Activated naive CD4-positive, alpha-beta T cell treated with anti-CD3 and anti-CD28 coated beads, Interleukin-2, amount 10 ng/mL, durations not matched to agents 7 days and 5 days (primary cell): ENCODE measurements at regions not wholly inside any gene's neighbourhood (a gene's known extent, or its start where the extent isn't known, plus 50 kb on each side); places are given as distances from the start of the nearest gene placed in this dataset.

Experiments used
- CTCF ChIA-PET: fragments of 350-600 bp; sonication (Branson Sonifier 250); formaldehyde crosslinking; loops from one replicate; lab custom pipeline; 2021; ENCODE audit warnings: antibody characterized with exemption; lab: Charles Lee
- DNase-seq: peaks from one replicate; pipeline ENCODE4 v3.0.0-alpha.2; 2020
- H3K27ac Mint-ChIP-seq: one replicate; pipeline ENCODE4 v1.8.0; 2021; ENCODE audit warnings: mild to moderate bottlenecking, moderate library complexity, mixed read lengths
- H3K27me3 Mint-ChIP-seq: one replicate; pipeline ENCODE4 v1.8.0; 2021; ENCODE audit warnings: mild to moderate bottlenecking, mixed read lengths
- H3K36me3 Mint-ChIP-seq: one replicate; pipeline ENCODE4 v1.8.0; 2021; ENCODE audit warnings: mixed read lengths
- H3K4me1 Mint-ChIP-seq: one replicate; pipeline ENCODE4 v1.8.0; 2021; ENCODE audit warnings: mixed read lengths
- H3K4me3 Mint-ChIP-seq: one replicate; pipeline ENCODE4 v1.8.0; 2021; ENCODE audit warnings: mild to moderate bottlenecking, moderate library complexity, mixed read lengths
- H3K9me3 Mint-ChIP-seq: one replicate; pipeline ENCODE4 v1.8.0; 2021; ENCODE audit warnings: mixed read lengths

GRCh38 chr6:100257793-100258395 lies 206.8 kb downstream of the SIM1 start:
- Mint-ChIP-seq H3K27me3 (no peaks in the 10 kb centered on the region), H3K4me3 (no peak overlapping the region), H3K9me3 (no peaks in the 10 kb centered on the region), H3K36me3 (no peaks in the 10 kb centered on the region), H3K4me1 (no peaks in the 10 kb centered on the region), H3K27ac (no peak overlapping the region)
- CTCF ChIA-PET: no interaction called here
- DNase-seq: no peak

DNA sequence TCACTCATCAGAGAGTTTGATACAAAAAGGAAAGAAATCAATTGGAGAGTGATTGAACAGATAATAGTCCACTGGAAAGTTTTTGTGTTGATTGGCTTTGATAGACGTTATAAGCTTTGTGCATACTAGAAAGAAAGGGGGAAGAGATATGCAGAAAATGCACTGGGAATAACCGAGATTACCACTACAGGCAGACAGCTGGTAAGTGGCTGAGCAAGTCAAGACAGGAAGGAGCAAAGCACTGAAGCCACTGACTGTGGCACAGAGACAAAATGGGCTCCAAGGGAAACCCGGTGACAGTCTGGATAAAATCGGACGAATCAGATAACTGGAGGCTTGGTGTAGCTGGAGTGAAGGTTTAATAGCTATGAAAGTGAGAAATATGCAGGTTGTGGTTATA lies 209.0 kb downstream of the SIM1 start:
- Mint-ChIP-seq H3K4me1 (no peaks in the 10 kb centered on the region), H3K27me3 (no peaks in the 10 kb centered on the region), H3K4me3 (no peak overlapping the region), H3K9me3 (no peaks in the 10 kb centered on the region), H3K27ac (no peak overlapping the region), H3K36me3 (no peaks in the 10 kb centered on the region)
- CTCF ChIA-PET: no interaction called here
- DNase-seq: no peak

GRCh38 chr6:100247123-100247522 lies 217.6 kb downstream of the SIM1 start:
- CTCF ChIA-PET: no interaction called here
- H3K27me3 Mint-ChIP-seq: no peaks in the 10 kb centered on the region
- H3K27ac Mint-ChIP-seq: no peak overlapping the region
- DNase-seq: no peak
- no peaks in the 10 kb centered on the region for H3K9me3 Mint-ChIP-seq
- H3K36me3 Mint-ChIP-seq: no peaks in the 10 kb centered on the region
- H3K4me3 Mint-ChIP-seq: no peak overlapping the region
- H3K4me1 Mint-ChIP-seq: no peaks in the 10 kb centered on the region

- Mint-ChIP-seq H3K9me3 (no peaks in the 10 kb centered on the region), H3K4me3 (no peak overlapping the region), H3K36me3 (no peaks in the 10 kb centered on the region), H3K4me1 (no peaks in the 10 kb centered on the region), H3K27ac (no peak overlapping the region), H3K27me3 (no peaks in the 10 kb centered on the region)
- no peak for DNase-seq
- CTCF ChIA-PET: no interaction called here
These were observed 218.5 kb downstream of the SIM1 start for GRCh38 chr6:100246206-100246605.

- Mint-ChIP-seq H3K9me3 (no peaks in the 10 kb centered on the region), H3K4me1 (no peaks in the 10 kb centered on the region), H3K4me3 (no peak overlapping the region), H3K36me3 (no peaks in the 10 kb centered on the region), H3K27ac (no peak overlapping the region), H3K27me3 (no peaks in the 10 kb centered on the region)
- DNase-seq: no peak
- CTCF ChIA-PET: no interaction called here
These were observed 223.9 kb downstream of the SIM1 start for GRCh38 chr6:100240798-100241197.

GRCh38 chr6:100237821-100238220 lies 226.9 kb downstream of the SIM1 start:
- CTCF ChIA-PET: no interaction called here
- no peaks in the 10 kb centered on the region for H3K9me3 Mint-ChIP-seq
- H3K27ac Mint-ChIP-seq: no peak overlapping the region
- no peaks in the 10 kb centered on the region for H3K27me3 Mint-ChIP-seq
- no peak overlapping the region for H3K4me3 Mint-ChIP-seq
- no peak for DNase-seq
- H3K4me1 Mint-ChIP-seq: no peaks in the 10 kb centered on the region
- H3K36me3 Mint-ChIP-seq: no peaks in the 10 kb centered on the region

- Mint-ChIP-seq H3K27ac (no peak overlapping the region), H3K9me3 (no peaks in the 10 kb centered on the region), H3K4me1 (no peaks in the 10 kb centered on the region), H3K36me3 (no peaks in the 10 kb centered on the region), H3K27me3 (no peaks in the 10 kb centered on the region), H3K4me3 (no peak overlapping the region)
- CTCF ChIA-PET: no interaction called here
- DNase-seq: no peak
These were observed 228.3 kb downstream of the SIM1 start for GRCh38 chr6:100236389-100236788.

DNA sequence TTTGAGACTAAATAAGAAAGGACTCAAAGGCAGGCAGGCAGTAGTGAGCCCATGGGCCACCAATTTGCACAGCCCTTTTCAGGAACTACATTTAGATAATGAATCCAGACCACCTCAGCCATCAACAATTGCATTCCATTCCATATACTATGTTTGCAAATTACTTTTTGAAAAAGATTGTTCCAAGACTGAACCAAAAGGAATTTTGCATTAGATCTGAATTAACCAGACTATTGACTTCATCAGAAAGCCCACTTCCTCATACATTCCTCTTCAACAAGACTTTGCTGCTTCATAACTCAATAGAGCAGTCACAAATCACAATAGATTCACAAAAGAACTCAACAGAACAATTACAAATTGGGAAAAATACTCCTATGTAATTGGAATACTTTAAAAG lies 229.1 kb downstream of the SIM1 start:
- H3K9me3 Mint-ChIP-seq: no peaks in the 10 kb centered on the region
- no peaks in the 10 kb centered on the region for H3K4me1 Mint-ChIP-seq
- H3K36me3 Mint-ChIP-seq: no peaks in the 10 kb centered on the region
- CTCF ChIA-PET: no interaction called here
- no peak for DNase-seq
- H3K27me3 Mint-ChIP-seq: no peaks in the 10 kb centered on the region
- no peak overlapping the region for H3K4me3 Mint-ChIP-seq
- H3K27ac Mint-ChIP-seq: no peak overlapping the region

GRCh38 chr6:100234625-100235024 lies 230.1 kb downstream of the SIM1 start:
- DNase-seq: no peak
- Mint-ChIP-seq H3K4me3 (no peak overlapping the region), H3K27ac (no peak overlapping the region), H3K36me3 (no peaks in the 10 kb centered on the region), H3K9me3 (no peaks in the 10 kb centered on the region), H3K27me3 (peaks cover 3% of the 10 kb centered on the region), H3K4me1 (no peaks in the 10 kb centered on the region)
- CTCF ChIA-PET: no interaction called here

DNA sequence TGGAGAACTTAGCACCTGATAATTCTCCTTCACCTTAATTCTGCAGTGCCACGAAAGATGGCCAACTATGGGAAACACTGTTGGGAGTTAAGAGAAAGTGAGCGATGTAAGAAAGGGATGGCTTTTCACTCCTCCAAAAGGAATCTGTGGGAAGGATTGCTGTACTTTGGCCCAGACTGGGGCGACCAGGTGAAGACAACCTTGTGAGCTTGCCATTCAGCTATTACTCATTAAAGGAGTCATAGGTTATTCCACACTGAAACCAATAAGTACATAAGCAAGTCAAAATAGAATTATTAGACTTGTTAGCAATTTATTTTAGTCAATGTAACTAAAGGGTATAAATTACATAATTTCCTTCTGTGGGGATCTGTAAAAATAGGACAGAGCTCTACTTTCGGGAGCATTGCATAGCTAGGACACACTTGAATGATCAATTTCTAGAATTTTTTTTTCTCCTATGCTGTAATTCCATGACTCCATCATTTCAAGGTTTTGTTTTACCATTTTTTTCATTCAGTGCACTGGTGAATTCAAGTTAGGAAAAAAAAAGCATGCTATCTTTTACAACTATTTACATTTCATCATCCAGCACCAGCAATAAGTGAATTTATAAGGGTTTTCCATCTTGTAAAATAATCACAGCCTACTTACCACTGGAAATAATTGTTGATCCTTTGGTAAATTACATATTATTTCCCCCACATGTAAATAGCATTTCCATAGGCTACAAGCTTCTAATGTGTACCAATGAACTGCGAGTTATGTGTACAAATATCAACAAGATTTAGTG lies 231.7 kb downstream of the SIM1 start:
- CTCF ChIA-PET: interaction anchor here (1.4 kb wide), 1 partner anchor 17 kb away, joined by 3 read pairs; no protein-coding TSS in a partner anchor
- DNase-seq: no peak
- H3K27me3 Mint-ChIP-seq: peaks cover 13% of the 10 kb centered on the region
- H3K9me3 Mint-ChIP-seq: no peaks in the 10 kb centered on the region
- H3K27ac Mint-ChIP-seq: no peak overlapping the region
- H3K4me1 Mint-ChIP-seq: peaks cover 7% of the 10 kb centered on the region
- H3K4me3 Mint-ChIP-seq: no peak overlapping the region
- no peaks in the 10 kb centered on the region for H3K36me3 Mint-ChIP-seq

DNA sequence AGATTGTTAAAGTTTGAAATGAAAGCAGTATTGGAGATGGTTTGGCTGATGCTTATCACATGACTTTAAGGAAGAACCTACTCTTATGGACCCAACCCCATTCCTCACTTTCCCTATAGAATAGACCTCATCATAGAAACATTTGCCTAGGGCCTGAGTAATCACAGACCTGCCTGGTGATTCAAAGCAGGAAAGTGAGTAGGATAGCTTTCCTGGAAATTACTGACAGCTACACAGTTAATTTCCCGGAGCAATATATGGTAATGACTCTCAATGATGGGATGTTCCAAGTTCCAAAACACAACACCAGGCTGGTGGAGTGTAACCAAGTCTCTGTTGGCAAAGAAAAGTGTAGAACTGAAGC lies 233.8 kb downstream of the SIM1 start:
- no peaks in the 10 kb centered on the region for H3K9me3 Mint-ChIP-seq
- no peak for DNase-seq

GRCh38 chr6:100230115-100230952 lies 234.4 kb downstream of the SIM1 start:
- no peaks in the 10 kb centered on the region for H3K9me3 Mint-ChIP-seq
- DNase-seq: no peak
- H3K4me3 Mint-ChIP-seq: no peak overlapping the region
- CTCF ChIA-PET: no interaction called here
- H3K4me1 Mint-ChIP-seq: peaks cover 7% of the 10 kb centered on the region
- H3K27me3 Mint-ChIP-seq: peaks cover 13% of the 10 kb centered on the region
- H3K27ac Mint-ChIP-seq: no peak overlapping the region
- no peaks in the 10 kb centered on the region for H3K36me3 Mint-ChIP-seq

More for the DNA sequence above, 233.8 kb downstream of the SIM1 start:
- H3K4me1 Mint-ChIP-seq: peaks cover 7% of the 10 kb centered on the region
- no peaks in the 10 kb centered on the region for H3K36me3 Mint-ChIP-seq
- no peak overlapping the region for H3K27ac Mint-ChIP-seq
- peaks cover 13% of the 10 kb centered on the region for H3K27me3 Mint-ChIP-seq
- CTCF ChIA-PET: no interaction called here
- no peak overlapping the region for H3K4me3 Mint-ChIP-seq

- Mint-ChIP-seq H3K9me3 (no peaks in the 10 kb centered on the region), H3K27ac (no peak overlapping the region), H3K36me3 (no peaks in the 10 kb centered on the region), H3K4me3 (no peak overlapping the region), H3K27me3 (peaks cover 13% of the 10 kb centered on the region), H3K4me1 (peaks cover 7% of the 10 kb centered on the region)
- CTCF ChIA-PET: interaction anchor here (1.0 kb wide), 1 partner anchor 113 kb away, joined by 3 read pairs; no protein-coding TSS in a partner anchor
- no peak for DNase-seq
These were observed 235.2 kb downstream of the SIM1 start for GRCh38 chr6:100229512-100229911.

- Mint-ChIP-seq H3K4me1 (peaks cover 7% of the 10 kb centered on the region), H3K4me3 (peak overlapping the region; percentile 53), H3K9me3 (no peaks in the 10 kb centered on the region), H3K27me3 (peaks cover 13% of the 10 kb centered on the region), H3K36me3 (no peaks in the 10 kb centered on the region), H3K27ac (no peak overlapping the region)
- peak; percentile 39 for DNase-seq
- CTCF ChIA-PET: interaction anchor here (1.0 kb wide), 1 partner anchor 112 kb away, joined by 3 read pairs; no protein-coding TSS in a partner anchor
These were observed 234.9 kb upstream of the MCHR2 start for GRCh38 chr6:100228834-100229441.
